IMR-90 (cell line): ENCODE measurements at regions not wholly inside any gene's neighbourhood (a gene's known extent, or its start where the extent isn't known, plus 50 kb on each side); places are given as distances from the start of the nearest gene placed in this dataset.

ENCODE experiments used
- ATAC-seq: fragments of 200-7000 bp; cut with Tn5 transposase; 2 replicates; pipeline ENCODE4 v1.9.1; 2020; ENCODE audit warnings: low read depth, mild to moderate bottlenecking, moderate library complexity
- BruUV-seq: library from RNA; stranded (reverse); fragments of 400-500 nt; replicated peaks from 2 replicates; lab custom pipeline; 2021; lab: Mats Ljungman, UMichigan
- CTCF ChIA-PET: fragments of 300-600 bp; formaldehyde crosslinking; extraction: SDS; loops from one replicate; lab custom pipeline; 2021; ENCODE audit warnings: antibody characterized with exemption; lab: Yijun Ruan, JAX
- POLR2A ChIA-PET: fragments of 300-600 bp; sonication (Branson Sonifier 250); formaldehyde crosslinking; loops from one replicate; lab custom pipeline; 2022; ENCODE audit warnings: antibody characterized with exemption; ENCODE audit not compliant: unreplicated experiment; lab: Charles Lee
- DNase-seq: peaks from one replicate; pipeline ENCODE4 v3.0.0; 2013
- H2AFZ ChIP-seq: replicated peaks from 2 replicates; pipeline ENCODE3; 2013; ENCODE audit warnings: low read length, mild to moderate bottlenecking; ENCODE audit not compliant: poor library complexity
- H2AK5ac ChIP-seq: 2 replicates; pipeline ENCODE4 v1.6.1; 2013; ENCODE audit warnings: low read depth, low read length, inconsistent platforms
- H2AK9ac ChIP-seq: replicated peaks from 2 replicates; pipeline ENCODE3; 2013; ENCODE audit warnings: mild to moderate bottlenecking, low read depth, low read length, moderate library complexity; ENCODE audit not compliant: poor library complexity
- H2BK120ac ChIP-seq: 2 replicates; pipeline ENCODE4 v1.6.1; 2013; ENCODE audit warnings: low read depth, low read length, inconsistent platforms
- H2BK15ac ChIP-seq: 3 replicates; pipeline ENCODE4 v1.6.1; 2013; ENCODE audit warnings: low read depth, low read length, inconsistent platforms
- H2BK20ac ChIP-seq: 2 replicates; pipeline ENCODE4 v1.6.1; 2013; ENCODE audit warnings: low read depth, mild to moderate bottlenecking, inconsistent platforms, low read length, moderate library complexity
- H2BK5ac ChIP-seq: 2 replicates; pipeline ENCODE4 v1.6.1; 2013; ENCODE audit warnings: mild to moderate bottlenecking, low read depth, low read length, inconsistent platforms; ENCODE audit not compliant: poor library complexity, severe bottlenecking
- H3K14ac ChIP-seq: replicated peaks from 2 replicates; pipeline ENCODE4 v1.6.1; 2013; ENCODE audit warnings: low read depth, low read length, inconsistent platforms
- H3K18ac ChIP-seq: 2 replicates; pipeline ENCODE4 v1.6.1; 2013; ENCODE audit warnings: low read depth, low read length, control low read depth
- H3K23ac ChIP-seq: 2 replicates; pipeline ENCODE4 v1.6.1; 2013; ENCODE audit warnings: low read depth, low read length, inconsistent platforms
- H3K27ac ChIP-seq: 2 replicates; pipeline ENCODE4 v1.5.1; 2013; ENCODE audit warnings: mild to moderate bottlenecking, control low read depth, low read length; ENCODE audit not compliant: insufficient read depth
- H3K27me3 ChIP-seq: 2 replicates; pipeline ENCODE4 v1.6.1; 2013; ENCODE audit warnings: low read length; ENCODE audit not compliant: control insufficient read depth, insufficient read depth
- H3K36me3 ChIP-seq: 2 replicates; pipeline ENCODE4 v1.6.1; 2013; ENCODE audit warnings: low read length, mixed read lengths; ENCODE audit not compliant: control insufficient read depth, insufficient read depth
- H3K4ac ChIP-seq: 2 replicates; pipeline ENCODE4 v1.6.1; 2013; ENCODE audit warnings: low read depth, low read length, inconsistent platforms
- H3K4me1 ChIP-seq: 2 replicates; pipeline ENCODE4 v1.6.1; 2013; ENCODE audit warnings: low read length, mixed read lengths; ENCODE audit not compliant: control insufficient read depth, insufficient read depth
- H3K4me2 ChIP-seq: 2 replicates; pipeline ENCODE4 v1.6.1; 2013; ENCODE audit warnings: low read depth, mild to moderate bottlenecking, control low read depth, low read length, moderate library complexity
- H3K4me3 ChIP-seq: 2 replicates; pipeline ENCODE4 v1.5.1; 2013; ENCODE audit warnings: low read depth, mild to moderate bottlenecking, control low read depth, low read length, moderate library complexity; ENCODE audit not compliant: insufficient read depth
- H3K56ac ChIP-seq: 2 replicates; pipeline ENCODE4 v1.6.1; 2013; ENCODE audit warnings: low read length, inconsistent platforms; ENCODE audit not compliant: insufficient read depth; ENCODE audit errors: extremely low read depth
- H3K79me1 ChIP-seq, 2 experiments: 2 replicates each; pipeline ENCODE4 v1.6.1; 2013; ENCODE audit warnings: low read length in 2 of 2, inconsistent platforms in 1 of 2, low read depth in 1 of 2
- H3K9ac ChIP-seq: 2 replicates; pipeline ENCODE4 v1.6.1; 2013; ENCODE audit warnings: low read depth, low read length, control low read depth
- H3K9me1 ChIP-seq: 2 replicates; pipeline ENCODE4 v1.6.1; 2013; ENCODE audit warnings: low read length, inconsistent platforms; ENCODE audit not compliant: insufficient read depth
- H3K9me3 ChIP-seq: 2 replicates; pipeline ENCODE4 v1.6.1; 2013; ENCODE audit warnings: low read length; ENCODE audit not compliant: control insufficient read depth, insufficient read depth
- H4K20me1 ChIP-seq: 2 replicates; pipeline ENCODE4 v1.6.1; 2013; ENCODE audit warnings: low read length, inconsistent platforms; ENCODE audit not compliant: insufficient read depth
- H4K5ac ChIP-seq: 2 replicates; pipeline ENCODE4 v1.6.1; 2013; ENCODE audit warnings: mild to moderate bottlenecking, low read depth, low read length, control low read depth
- H4K8ac ChIP-seq, 2 experiments: 2 replicates each; pipeline ENCODE4 v1.6.1; 2013; ENCODE audit warnings: low read depth in 2 of 2, low read length in 2 of 2, control low read depth in 1 of 2, inconsistent platforms in 1 of 2
- H4K91ac ChIP-seq: 2 replicates; pipeline ENCODE4 v1.6.1; 2013; ENCODE audit warnings: low read depth, low read length, inconsistent platforms; ENCODE audit not compliant: insufficient read depth
- BHLHE40 ChIP-seq: fragments of 150-350 bp; IDR thresholded peaks from 2 replicates; pipeline ENCODE4 v1.6.1; 2016; ENCODE audit warnings: mild to moderate bottlenecking, low read depth, low read length
- CEBPB ChIP-seq: IDR thresholded peaks from 2 replicates; pipeline ENCODE4 v1.6.1; 2012; ENCODE audit warnings: low read depth, low read length, improper control_type of control experiment
- MAFK ChIP-seq: IDR thresholded peaks from 2 replicates; pipeline ENCODE4 v1.6.1; 2012; ENCODE audit warnings: low read depth, low read length, improper control_type of control experiment
- MXI1 ChIP-seq: IDR thresholded peaks from 2 replicates; pipeline ENCODE4 v1.6.1; 2012; ENCODE audit warnings: low read depth, mild to moderate bottlenecking, low read length, moderate library complexity, borderline replicate concordance
- NFE2L2 ChIP-seq: fragments of 150-350 bp; IDR thresholded peaks from 2 replicates; pipeline ENCODE4 v1.6.1; 2016; ENCODE audit warnings: low read depth, mild to moderate bottlenecking, low read length
- RAD21 ChIP-seq: IDR thresholded peaks from 2 replicates; pipeline ENCODE4 v1.6.1; 2012; ENCODE audit warnings: low read length, improper control_type of control experiment
- RCOR1 ChIP-seq: IDR thresholded peaks from 2 replicates; pipeline ENCODE4 v1.6.1; 2012; ENCODE audit warnings: mild to moderate bottlenecking, low read length, improper control_type of control experiment; ENCODE audit not compliant: insufficient replicate concordance
- RFX5 ChIP-seq: IDR thresholded peaks from 2 replicates; pipeline ENCODE4 v1.8.0; 2012; ENCODE audit warnings: low read depth, mild to moderate bottlenecking, low read length, moderate library complexity
- SMC3 ChIP-seq: fragments of 150-350 bp; IDR thresholded peaks from 2 replicates; pipeline ENCODE4 v1.6.1; 2016; ENCODE audit warnings: low read depth, mild to moderate bottlenecking, antibody characterized with exemption, low read length, moderate library complexity
- dilution Hi-C: fragments of 300-500 bp; cut with HindIII; formaldehyde crosslinking; loops from one replicate; pipeline ENCODE4 v1.14.3; 2018; ENCODE audit warnings: low sequenced_read_pairs; ENCODE audit not compliant: unreplicated experiment
- in situ Hi-C: fragments of 300-500 bp; cut with MboI; formaldehyde crosslinking; loops from 3 replicates; pipeline ENCODE4 v1.14.3; 2019; ENCODE audit warnings: low sequenced_read_pairs, inconsistent platforms, mixed read lengths
- intact Hi-C: fragments of 100-400 bp; cut with micrococcal nuclease; formaldehyde crosslinking; loops from 2 replicates; pipeline ENCODE4 v1.10.0; 2022
- TF ChIP-seq, protein P1 (sequence below): fragments of 150-350 bp; IDR thresholded peaks from 2 replicates; pipeline ENCODE4 v1.6.1; 2017; ENCODE audit warnings: mild to moderate bottlenecking, antibody characterized with exemption, low read length, low read depth
- TF ChIP-seq, protein P2 (sequence below): conservative IDR thresholded peaks from 2 replicates; pipeline ENCODE4 v1.5.1; 2012; ENCODE audit warnings: mild to moderate bottlenecking, low read depth, low read length, improper control_type of control experiment

DNA sequence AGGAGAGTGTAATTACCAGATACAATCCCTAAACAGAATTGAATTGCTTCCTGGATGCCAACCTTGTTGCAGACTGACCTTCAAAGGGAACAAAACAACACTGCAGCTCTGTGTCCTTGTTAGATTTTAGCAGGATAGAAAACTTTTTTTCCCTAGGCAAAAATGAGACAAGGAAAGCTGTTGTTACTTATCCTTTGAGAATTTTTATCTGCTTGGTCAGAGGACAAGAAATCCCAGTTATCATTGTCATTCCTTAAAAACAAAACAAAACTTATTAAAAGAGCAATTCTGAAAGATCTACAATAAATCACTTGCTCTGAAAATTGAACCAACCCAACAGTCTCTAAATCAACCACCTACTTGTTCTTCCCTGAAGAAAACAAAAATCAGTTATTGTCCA lies 652.6 kb downstream of the REEP3 start:
- no peaks in the 10 kb centered on the region for H3K79me1 ChIP-seq
- no peak overlapping the region for H2BK5ac ChIP-seq
- H3K27me3 ChIP-seq: no peaks in the 10 kb centered on the region
- H2BK20ac ChIP-seq: no peak overlapping the region
- no peak overlapping the region for H2AK9ac ChIP-seq
- H4K5ac ChIP-seq: no peak overlapping the region
- POLR2A ChIA-PET: no interaction called here
- no peak overlapping the region for H3K56ac ChIP-seq
- CTCF ChIA-PET: no interaction called here
- no peak overlapping the region for H3K23ac ChIP-seq
- H2BK120ac ChIP-seq: no peak overlapping the region
- no peaks in the 10 kb centered on the region for H4K20me1 ChIP-seq
- no peak overlapping the region for H3K14ac ChIP-seq
- H2AK5ac ChIP-seq: no peak overlapping the region
- DNase-seq: no peak
- no peak overlapping the region for H3K4ac ChIP-seq
- H3K9me3 ChIP-seq: no peaks in the 10 kb centered on the region
- in situ Hi-C loops: no loop called here
- H3K4me1 ChIP-seq: no peaks in the 10 kb centered on the region
- no peaks in the 10 kb centered on the region for H3K36me3 ChIP-seq
- no peak overlapping the region for H3K9ac ChIP-seq
- TF ChIP-seq NFE2L2: no peak
- TF ChIP-seq RCOR1: no peak
- TF ChIP-seq, protein P1, sequence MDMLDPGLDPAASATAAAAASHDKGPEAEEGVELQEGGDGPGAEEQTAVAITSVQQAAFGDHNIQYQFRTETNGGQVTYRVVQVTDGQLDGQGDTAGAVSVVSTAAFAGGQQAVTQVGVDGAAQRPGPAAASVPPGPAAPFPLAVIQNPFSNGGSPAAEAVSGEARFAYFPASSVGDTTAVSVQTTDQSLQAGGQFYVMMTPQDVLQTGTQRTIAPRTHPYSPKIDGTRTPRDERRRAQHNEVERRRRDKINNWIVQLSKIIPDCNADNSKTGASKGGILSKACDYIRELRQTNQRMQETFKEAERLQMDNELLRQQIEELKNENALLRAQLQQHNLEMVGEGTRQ: no peak
- TF ChIP-seq MXI1: no peak
- no peak for TF ChIP-seq MAFK
- no peak for TF ChIP-seq RAD21
- TF ChIP-seq RFX5: no peak
- TF ChIP-seq SMC3: no peak
- no peak for TF ChIP-seq BHLHE40
- TF ChIP-seq CEBPB: no peak
- TF ChIP-seq, protein P2, sequence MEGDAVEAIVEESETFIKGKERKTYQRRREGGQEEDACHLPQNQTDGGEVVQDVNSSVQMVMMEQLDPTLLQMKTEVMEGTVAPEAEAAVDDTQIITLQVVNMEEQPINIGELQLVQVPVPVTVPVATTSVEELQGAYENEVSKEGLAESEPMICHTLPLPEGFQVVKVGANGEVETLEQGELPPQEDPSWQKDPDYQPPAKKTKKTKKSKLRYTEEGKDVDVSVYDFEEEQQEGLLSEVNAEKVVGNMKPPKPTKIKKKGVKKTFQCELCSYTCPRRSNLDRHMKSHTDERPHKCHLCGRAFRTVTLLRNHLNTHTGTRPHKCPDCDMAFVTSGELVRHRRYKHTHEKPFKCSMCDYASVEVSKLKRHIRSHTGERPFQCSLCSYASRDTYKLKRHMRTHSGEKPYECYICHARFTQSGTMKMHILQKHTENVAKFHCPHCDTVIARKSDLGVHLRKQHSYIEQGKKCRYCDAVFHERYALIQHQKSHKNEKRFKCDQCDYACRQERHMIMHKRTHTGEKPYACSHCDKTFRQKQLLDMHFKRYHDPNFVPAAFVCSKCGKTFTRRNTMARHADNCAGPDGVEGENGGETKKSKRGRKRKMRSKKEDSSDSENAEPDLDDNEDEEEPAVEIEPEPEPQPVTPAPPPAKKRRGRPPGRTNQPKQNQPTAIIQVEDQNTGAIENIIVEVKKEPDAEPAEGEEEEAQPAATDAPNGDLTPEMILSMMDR: no peak
- no peak overlapping the region for H4K8ac ChIP-seq
- intact Hi-C loops: no loop called here
- H3K4me2 ChIP-seq: no peak overlapping the region
- H3K4me3 ChIP-seq: no peak overlapping the region
- no peak overlapping the region for H3K27ac ChIP-seq
- H4K91ac ChIP-seq: no peak overlapping the region
- no peaks in the 10 kb centered on the region for H3K9me1 ChIP-seq
- H2BK15ac ChIP-seq: no peak overlapping the region
- H2AFZ ChIP-seq: no peak overlapping the region
- dilution Hi-C loops: no loop called here
- no peak overlapping the region for H3K18ac ChIP-seq
- BruUV-seq: no TSS peak
- ATAC-seq: no peak
